SU-DHL-6 (cell line): ENCODE measurements at regions not wholly inside any gene's neighbourhood (a gene's known extent, or its start where the extent isn't known, plus 50 kb on each side); places are given as distances from the start of the nearest gene placed in this dataset.

Experiments
- CTCF ChIP-seq: fragments of 200-600 bp; sonication (generic); IDR thresholded peaks from one replicate; pipeline ENCODE4 v1.5.1; 2017; ENCODE audit warnings: antibody characterized with exemption, mild to moderate bottlenecking, low read length, moderate library complexity; ENCODE audit not compliant: insufficient read depth, poor library complexity, severe bottlenecking
- EZH2phosphoT487 ChIP-seq: fragments of 200-600 bp; sonication (generic), shearing (Covaris generic); conservative IDR thresholded peaks from 2 replicates; pipeline ENCODE4 v1.6.1; 2018; ENCODE audit warnings: mild to moderate bottlenecking, antibody characterized with exemption, low read length, moderate library complexity, mixed read lengths

DNA sequence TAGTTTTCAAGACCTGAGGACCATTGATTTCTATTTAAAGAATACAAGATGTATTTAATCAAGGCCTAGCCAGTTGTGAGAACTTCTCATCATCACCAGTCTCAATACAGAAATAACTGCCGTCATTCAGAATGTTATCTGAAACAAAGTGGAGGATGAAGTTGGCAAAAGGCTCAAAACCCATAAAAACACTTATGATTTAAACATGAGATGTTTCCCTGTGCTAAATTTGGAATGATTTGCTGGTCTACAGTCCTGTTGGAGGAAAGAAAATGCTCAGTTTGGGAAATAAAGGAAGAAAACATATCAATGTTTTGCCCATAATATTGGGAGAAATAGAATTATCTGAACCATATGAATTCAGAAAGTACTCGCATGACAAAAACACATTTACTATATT, 192.2 kb downstream of the ADGRA3 start:
- no peak for TF ChIP-seq CTCF
- TF ChIP-seq EZH2phosphoT487 = no peak
